GM13977 (cell line): ENCODE measurements at regions not wholly inside any gene's neighbourhood (a gene's known extent, or its start where the extent isn't known, plus 50 kb on each side); places are given as distances from the start of the nearest gene placed in this dataset.

Source experiments
- DNase-seq: peaks from one replicate; pipeline ENCODE4 v3.0.0; 2012; ENCODE audit warnings: low spot score
- CTCF ChIP-seq: IDR thresholded peaks from 2 replicates; pipeline ENCODE4 v1.5.1; 2012; ENCODE audit warnings: mild to moderate bottlenecking, control low read depth; ENCODE audit not compliant: insufficient read depth; ENCODE audit errors: extremely low read depth, missing control alignments
- in situ Hi-C: fragments of 300-500 bp; cut with MboI; formaldehyde crosslinking; loops from one replicate; pipeline ENCODE4 v1.12.0; 2022; ENCODE audit warnings: low sequenced_read_pairs, low pct_unique_long_range_greater_than_20kb, mixed read lengths, inconsistent platforms; ENCODE audit not compliant: unreplicated experiment

DNA sequence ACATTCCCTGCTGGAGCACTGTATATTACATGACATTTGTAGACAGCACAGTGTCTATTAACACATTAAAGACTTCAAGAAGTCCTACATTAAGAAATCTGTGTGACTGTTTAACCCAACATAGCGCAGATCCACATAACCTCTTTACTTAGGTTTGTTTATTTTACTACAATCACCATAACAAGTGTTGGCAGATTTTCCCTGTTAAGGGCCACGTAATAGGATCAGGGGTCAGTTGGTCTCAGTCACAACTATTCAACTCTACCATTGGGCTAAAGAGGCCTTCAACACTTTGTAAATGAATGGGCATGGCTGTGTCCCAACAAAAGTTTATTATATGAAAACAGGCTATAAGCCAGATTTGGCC lies 51.3 kb upstream of the ADORA2B start:
- no peak for TF ChIP-seq CTCF
- DNase-seq, result no peak
- in situ Hi-C loops, result no loop called here

DNA sequence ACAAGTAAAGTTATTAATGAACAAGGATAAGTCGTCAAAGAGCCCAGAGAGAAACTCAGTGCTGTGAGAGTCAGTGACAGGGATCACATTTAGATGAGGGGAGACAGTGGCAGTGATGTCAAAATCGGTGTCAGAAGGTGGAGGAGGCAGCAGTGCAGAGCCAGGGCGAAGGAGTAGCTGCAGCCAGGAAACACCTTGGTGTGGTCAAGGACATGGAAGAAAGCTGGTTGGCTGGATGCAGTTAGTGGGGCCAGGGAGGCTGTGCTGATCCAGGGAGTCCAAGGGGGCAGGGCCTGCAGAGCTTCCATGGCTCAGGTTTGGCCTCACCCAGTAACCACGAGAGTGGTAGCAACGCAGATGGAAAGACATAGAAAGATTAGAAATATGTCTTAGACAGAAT lies 50.7 kb upstream of the ADORA2B start:
- no peak for TF ChIP-seq CTCF
- DNase-seq, result no peak
- in situ Hi-C loops, result no loop called here

- TF ChIP-seq CTCF, result no peak
- in situ Hi-C loops, result no loop called here
- no peak for DNase-seq
Measured at GRCh38 chr17:15894913-15895658, 49.8 kb upstream of the ADORA2B start.
